HL-60 (cell line): ENCODE measurements at regions not wholly inside any gene's neighbourhood (a gene's known extent, or its start where the extent isn't known, plus 50 kb on each side); places are given as distances from the start of the nearest gene placed in this dataset.
A peak's percentile ranks its signal among the peaks of the same experiment; 100 is the strongest.

Experiments
- DNase-seq, 2 experiments: peaks; one replicate each; pipeline ENCODE4 v3.0.0-alpha.2; 2010 to 2020; ENCODE audit warnings: low read depth in 1 of 2, low spot score in 1 of 2
- H3K27ac ChIP-seq: fragments of 250-450 bp; sonication (Bioruptor Pico); replicated peaks from 2 replicates; pipeline ENCODE4 v1.5.1; 2020; ENCODE audit warnings: mild to moderate bottlenecking, moderate library complexity
- H3K27me3 ChIP-seq: fragments of 250-450 bp; sonication (Bioruptor Pico); 2 replicates; pipeline ENCODE4 v1.5.1; 2021; ENCODE audit warnings: mild to moderate bottlenecking, moderate library complexity; ENCODE audit not compliant: insufficient read depth, poor library complexity, severe bottlenecking
- H3K4me3 ChIP-seq: replicated peaks from 2 replicates; pipeline ENCODE4 v1.5.1; 2011; ENCODE audit warnings: mild to moderate bottlenecking, control low read depth, low read length; ENCODE audit not compliant: insufficient read depth
- CTCF ChIP-seq: IDR thresholded peaks from one replicate; pipeline ENCODE4 v1.5.1; 2011; ENCODE audit warnings: low read length, control low read depth, inconsistent platforms; ENCODE audit not compliant: insufficient read depth
- GABPA ChIP-seq: IDR thresholded peaks from 2 replicates; pipeline ENCODE4 v1.6.1; 2012; ENCODE audit warnings: low read depth
- POLR2AphosphoS5 ChIP-seq: IDR thresholded peaks from 2 replicates; pipeline ENCODE4 v1.6.1; 2012; ENCODE audit warnings: low read depth
- REST ChIP-seq: IDR thresholded peaks from 2 replicates; pipeline ENCODE4 v1.6.1; 2012; ENCODE audit warnings: low read depth; ENCODE audit not compliant: insufficient replicate concordance
- SPI1 ChIP-seq: IDR thresholded peaks from 2 replicates; pipeline ENCODE4 v1.6.1; 2012; ENCODE audit warnings: low read depth, mild to moderate bottlenecking, borderline replicate concordance

- no peak for DNase-seq
- TF ChIP-seq CTCF (no peak), REST (no peak), GABPA (no peak), SPI1 (no peak), POLR2AphosphoS5 (no peak)
- Histone ChIP-seq H3K27ac (no peak overlapping the region), H3K27me3 (no peaks in the 10 kb centered on the region), H3K4me3 (no peak overlapping the region)
Observed at GRCh38 chr2:137747509-137747908, 216.8 kb upstream of the HNMT start.

- TF ChIP-seq CTCF = no peak
- no peak for TF ChIP-seq REST
- no peak for TF ChIP-seq POLR2AphosphoS5
- TF ChIP-seq GABPA = no peak
- no peak for TF ChIP-seq SPI1
- DNase-seq = no peak
- no peaks in the 10 kb centered on the region for H3K27me3 ChIP-seq
- H3K27ac ChIP-seq = no peak overlapping the region
- no peak overlapping the region for H3K4me3 ChIP-seq
Observed at GRCh38 chr2:137748533-137748932, 215.7 kb upstream of the HNMT start.

- TF ChIP-seq SPI1 (no peak), REST (no peak), POLR2AphosphoS5 (no peak), CTCF (no peak), GABPA (no peak)
- Histone ChIP-seq H3K4me3 (no peak overlapping the region), H3K27ac (no peak overlapping the region), H3K27me3 (no peaks in the 10 kb centered on the region)
- peak in 1 of 2 experiments; percentile 62 for DNase-seq
Observed at GRCh38 chr2:137764646-137765045, 199.6 kb upstream of the HNMT start.
